ENCODE measurements at regions not wholly inside any gene's neighbourhood (a gene's known extent, or its start where the extent isn't known, plus 50 kb on each side); places are given as distances from the start of the nearest gene placed in this dataset.

GRCh38 chrX:140090800-140091124 is 125.4 kb upstream of the CXorf66 start:
- no peak for TF ChIP-seq EZH2 (IDR thresholded peaks at IDR 0.05; ENCODE audit: borderline replicate concordance, control insufficient read depth, low read depth, low read length)
- TF ChIP-seq POLR2AphosphoS5 (IDR thresholded peaks at IDR 0.05; ENCODE audit: low read length), result no peak
